Loucy (cell line): ENCODE measurements at regions not wholly inside any gene's neighbourhood (a gene's known extent, or its start where the extent isn't known, plus 50 kb on each side); places are given as distances from the start of the nearest gene placed in this dataset.
"Not testable (repeated sequence)": the region's sequence is repeated elsewhere in the genome, so short reads cannot be mapped to it uniquely, and the experiment has no call there.

ENCODE experiments used
- CTCF ChIP-seq: fragments of 200-600 bp; sonication (generic); conservative IDR thresholded peaks from 2 replicates; pipeline ENCODE4 v1.5.1; 2014; ENCODE audit warnings: mild to moderate bottlenecking, antibody characterized with exemption, low read length
- EZH2phosphoT487 ChIP-seq: fragments of 200-600 bp; IDR thresholded peaks from 2 replicates; pipeline ENCODE4 v1.6.1; 2018; ENCODE audit warnings: antibody characterized with exemption, mild to moderate bottlenecking, moderate library complexity, borderline replicate concordance

- not testable (repeated sequence) for TF ChIP-seq CTCF, EZH2phosphoT487
Observed at GRCh38 chr5:99470636-99471035, 541.8 kb upstream of the CHD1 start.
